Progenitor cell of endocrine pancreas (in vitro differentiated cells): ENCODE measurements at regions not wholly inside any gene's neighbourhood (a gene's known extent, or its start where the extent isn't known, plus 50 kb on each side); places are given as distances from the start of the nearest gene placed in this dataset.

Experiments used
- DNase-seq: peaks from one replicate; pipeline ENCODE4 v3.0.0; 2021; ENCODE audit warnings: low spot score; ENCODE audit not compliant: unreplicated experiment
- H3K27ac Mint-ChIP-seq: 2 replicates; pipeline ENCODE4 v1.8.0; 2021; ENCODE audit warnings: mild to moderate bottlenecking, moderate library complexity, mixed read lengths
- H3K27me3 Mint-ChIP-seq: 2 replicates; pipeline ENCODE4 v1.8.0; 2021; ENCODE audit warnings: mixed read lengths
- H3K36me3 Mint-ChIP-seq: 2 replicates; pipeline ENCODE4 v1.8.0; 2022; ENCODE audit warnings: mixed read lengths; ENCODE audit not compliant: insufficient read depth
- H3K4me1 Mint-ChIP-seq: 2 replicates; pipeline ENCODE4 v1.8.0; 2021; ENCODE audit warnings: low read depth, mixed read lengths
- H3K4me3 Mint-ChIP-seq: 2 replicates; pipeline ENCODE4 v1.8.0; 2021; ENCODE audit warnings: low read depth, mild to moderate bottlenecking, moderate library complexity, mixed read lengths
- H3K9me3 Mint-ChIP-seq: 2 replicates; pipeline ENCODE4 v1.8.0; 2021; ENCODE audit warnings: low read depth, mixed read lengths
- TF ChIP-seq, protein P1 (sequence below): fragments of 200-600 bp; sonication (generic); IDR thresholded peaks from one replicate; pipeline ENCODE4 v1.5.0; 2021; ENCODE audit warnings: antibody characterized with exemption, mild to moderate bottlenecking; ENCODE audit not compliant: unreplicated experiment

DNA sequence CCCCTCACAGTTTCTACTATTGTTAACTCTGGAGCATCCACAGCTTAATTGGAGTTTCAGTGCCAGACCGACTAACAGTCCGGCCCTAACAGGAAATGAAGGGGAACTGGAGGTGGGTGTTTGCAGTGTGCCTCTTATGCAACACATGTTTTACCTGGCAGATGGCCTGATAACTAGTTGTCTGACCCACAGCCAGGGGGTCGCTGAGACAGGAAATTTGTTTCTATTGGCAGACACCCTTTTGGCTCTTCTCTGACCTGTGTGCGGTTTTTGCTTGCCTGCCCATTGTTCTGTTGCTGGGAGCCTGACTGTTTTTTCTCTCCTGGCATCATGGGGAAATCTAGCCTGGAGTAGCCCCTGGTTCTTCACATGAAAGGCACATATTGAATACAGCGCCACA, 1329.8 kb downstream of the DSC3 start:
- Mint-ChIP-seq H3K27me3 (no peaks in the 10 kb centered on the region), H3K4me1 (no peaks in the 10 kb centered on the region), H3K4me3 (no peak overlapping the region), H3K36me3 (no peaks in the 10 kb centered on the region), H3K9me3 (no peaks in the 10 kb centered on the region), H3K27ac (no peak overlapping the region)
- DNase-seq, result no peak
- TF ChIP-seq, protein P1, sequence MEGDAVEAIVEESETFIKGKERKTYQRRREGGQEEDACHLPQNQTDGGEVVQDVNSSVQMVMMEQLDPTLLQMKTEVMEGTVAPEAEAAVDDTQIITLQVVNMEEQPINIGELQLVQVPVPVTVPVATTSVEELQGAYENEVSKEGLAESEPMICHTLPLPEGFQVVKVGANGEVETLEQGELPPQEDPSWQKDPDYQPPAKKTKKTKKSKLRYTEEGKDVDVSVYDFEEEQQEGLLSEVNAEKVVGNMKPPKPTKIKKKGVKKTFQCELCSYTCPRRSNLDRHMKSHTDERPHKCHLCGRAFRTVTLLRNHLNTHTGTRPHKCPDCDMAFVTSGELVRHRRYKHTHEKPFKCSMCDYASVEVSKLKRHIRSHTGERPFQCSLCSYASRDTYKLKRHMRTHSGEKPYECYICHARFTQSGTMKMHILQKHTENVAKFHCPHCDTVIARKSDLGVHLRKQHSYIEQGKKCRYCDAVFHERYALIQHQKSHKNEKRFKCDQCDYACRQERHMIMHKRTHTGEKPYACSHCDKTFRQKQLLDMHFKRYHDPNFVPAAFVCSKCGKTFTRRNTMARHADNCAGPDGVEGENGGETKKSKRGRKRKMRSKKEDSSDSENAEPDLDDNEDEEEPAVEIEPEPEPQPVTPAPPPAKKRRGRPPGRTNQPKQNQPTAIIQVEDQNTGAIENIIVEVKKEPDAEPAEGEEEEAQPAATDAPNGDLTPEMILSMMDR, result no peak

DNA sequence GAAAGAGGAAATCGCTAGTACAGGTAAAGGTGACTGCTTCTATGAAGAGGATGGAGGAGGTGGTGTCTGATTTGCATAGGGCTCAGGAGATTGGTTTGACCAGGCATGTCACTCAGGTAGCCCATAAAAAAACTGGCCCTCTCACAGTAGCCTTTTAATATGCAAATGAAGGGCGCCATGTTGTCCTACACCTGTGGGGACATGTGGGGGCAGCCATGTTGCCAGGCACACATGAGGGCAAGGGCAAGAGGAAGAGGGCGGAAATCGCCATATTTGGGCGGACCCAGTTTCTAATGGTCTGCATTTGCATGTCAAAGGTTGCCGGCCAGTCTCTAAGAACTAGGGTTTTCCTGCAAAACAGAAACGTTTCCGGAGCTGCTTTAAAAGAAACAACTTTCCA, 1330.6 kb downstream of the DSC3 start:
- H3K36me3 Mint-ChIP-seq, result no peaks in the 10 kb centered on the region
- H3K27me3 Mint-ChIP-seq, result no peaks in the 10 kb centered on the region
- H3K9me3 Mint-ChIP-seq, result no peaks in the 10 kb centered on the region
- no peak overlapping the region for H3K4me3 Mint-ChIP-seq
- DNase-seq, result no peak
- H3K4me1 Mint-ChIP-seq, result no peaks in the 10 kb centered on the region
- TF ChIP-seq, protein P1, result no peak
- H3K27ac Mint-ChIP-seq, result no peak overlapping the region

DNA sequence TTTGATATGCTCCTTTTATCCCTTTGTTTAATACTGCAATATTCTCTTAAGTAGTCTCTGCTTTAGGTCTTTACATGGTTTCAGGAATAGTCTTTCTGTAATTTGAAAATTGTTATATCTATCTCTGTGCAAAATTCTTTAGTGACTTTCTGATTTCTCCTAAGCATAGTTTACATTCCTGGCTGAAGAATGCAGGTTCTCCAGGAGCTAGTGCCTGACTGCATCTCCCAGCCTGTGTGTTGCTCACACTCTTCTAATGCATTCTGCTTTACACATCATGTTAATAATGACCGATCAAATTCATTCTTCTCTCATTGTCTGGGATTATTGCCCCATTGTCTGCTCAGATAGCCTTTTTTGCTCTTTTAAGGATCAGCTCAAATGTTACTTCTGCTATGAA, 1349.2 kb downstream of the DSC3 start:
- H3K4me1 Mint-ChIP-seq, result no peaks in the 10 kb centered on the region
- DNase-seq, result no peak
- H3K27me3 Mint-ChIP-seq, result no peaks in the 10 kb centered on the region
- H3K27ac Mint-ChIP-seq, result no peak overlapping the region
- no peaks in the 10 kb centered on the region for H3K36me3 Mint-ChIP-seq
- no peaks in the 10 kb centered on the region for H3K9me3 Mint-ChIP-seq
- no peak overlapping the region for H3K4me3 Mint-ChIP-seq
- TF ChIP-seq, protein P1, result no peak

DNA sequence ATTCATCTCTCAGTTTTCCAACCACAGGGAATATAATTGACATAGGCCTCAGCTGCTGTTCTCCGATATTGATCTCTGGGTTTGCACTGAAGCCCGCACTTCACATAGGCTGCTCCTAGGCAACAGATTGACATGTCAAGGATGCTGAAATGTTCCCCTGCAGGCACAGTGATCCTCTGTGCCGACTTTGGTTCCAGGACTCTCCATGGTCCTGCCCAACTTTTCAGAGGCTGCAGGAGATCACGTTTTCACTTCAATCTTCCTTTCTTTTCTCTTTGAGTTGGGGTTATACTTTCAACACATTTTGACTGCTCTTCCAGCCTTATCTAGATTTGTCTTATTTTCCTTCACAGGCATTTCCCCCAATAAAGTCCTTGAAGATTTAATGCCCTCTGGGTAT, 1361.0 kb downstream of the DSC3 start:
- no peak for DNase-seq
- Mint-ChIP-seq H3K27me3 (no peaks in the 10 kb centered on the region), H3K9me3 (peaks cover 9% of the 10 kb centered on the region), H3K4me3 (no peak overlapping the region), H3K4me1 (no peaks in the 10 kb centered on the region), H3K36me3 (no peaks in the 10 kb centered on the region), H3K27ac (no peak overlapping the region)
- TF ChIP-seq, protein P1, result no peak

DNA sequence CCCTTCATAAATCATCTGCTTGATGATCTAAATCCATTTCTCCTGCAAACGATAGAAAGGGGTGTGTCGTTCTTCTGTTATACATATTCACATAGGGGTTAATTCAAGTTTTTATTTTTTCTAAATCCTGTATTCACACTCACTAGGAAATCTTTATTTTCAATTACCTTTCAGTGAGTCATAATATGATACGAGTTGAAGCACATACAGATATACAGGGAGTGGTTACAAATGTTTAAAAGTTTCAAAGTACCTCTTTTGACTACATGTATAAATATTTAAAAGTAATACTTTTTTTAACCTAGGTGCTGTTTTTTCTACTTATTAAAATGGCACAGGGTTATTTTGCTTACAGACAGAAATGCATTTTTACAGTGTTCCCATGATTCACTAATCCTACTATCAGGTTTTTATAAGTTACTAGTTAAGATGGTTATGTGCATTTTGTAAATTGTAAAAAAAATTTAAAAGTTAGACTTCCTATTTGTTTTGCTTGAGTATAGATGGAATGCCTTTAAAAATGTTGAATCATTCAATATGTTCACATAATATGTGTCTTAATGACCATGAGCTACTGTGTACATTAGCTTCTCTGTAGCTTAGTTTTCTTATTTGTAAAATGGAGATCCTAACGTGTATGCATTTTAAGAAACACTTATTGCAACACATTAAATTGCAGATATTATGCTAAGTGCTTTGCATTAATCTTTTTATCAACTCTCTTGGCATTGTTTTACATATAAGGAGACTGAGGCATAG, 1378.1 kb downstream of the DSC3 start:
- no peak for DNase-seq
- Mint-ChIP-seq H3K27ac (no peak overlapping the region), H3K27me3 (no peaks in the 10 kb centered on the region), H3K9me3 (no peaks in the 10 kb centered on the region), H3K4me1 (no peaks in the 10 kb centered on the region), H3K4me3 (no peak overlapping the region), H3K36me3 (no peaks in the 10 kb centered on the region)
- TF ChIP-seq, protein P1, result no peak
